Hepatocyte (in vitro differentiated cells): ENCODE measurements at regions not wholly inside any gene's neighbourhood (a gene's known extent, or its start where the extent isn't known, plus 50 kb on each side); places are given as distances from the start of the nearest gene placed in this dataset.

ENCODE experiments used
- DNase-seq: peaks from one replicate; pipeline ENCODE4 v3.0.0-alpha.2; 2016; ENCODE audit warnings: low spot score
- H2AFZ ChIP-seq: fragments of 200-600 bp; sonication (generic); 2 replicates; pipeline ENCODE4 v1.6.0; 2016; ENCODE audit warnings: antibody characterized with exemption, mild to moderate bottlenecking
- H3K27ac ChIP-seq: fragments of 200-600 bp; sonication (generic); 2 replicates; pipeline ENCODE4 v1.5.1; 2016; ENCODE audit warnings: mild to moderate bottlenecking
- H3K27me3 ChIP-seq: fragments of 200-600 bp; sonication (generic); 2 replicates; pipeline ENCODE4 v1.6.1; 2016
- H3K36me3 ChIP-seq: fragments of 200-600 bp; sonication (generic); replicated peaks from 2 replicates; pipeline ENCODE4 v1.5.1; 2016; ENCODE audit warnings: low read depth; ENCODE audit not compliant: insufficient read depth
- H3K4me1 ChIP-seq: fragments of 200-600 bp; sonication (generic); 2 replicates; pipeline ENCODE4 v1.5.1; 2016; ENCODE audit warnings: mild to moderate bottlenecking, moderate library complexity; ENCODE audit not compliant: insufficient read depth
- H3K4me2 ChIP-seq: fragments of 200-600 bp; sonication (generic); 2 replicates; pipeline ENCODE4 v1.6.0; 2016
- H3K4me3 ChIP-seq: fragments of 200-600 bp; sonication (generic); 2 replicates; pipeline ENCODE4 v1.5.1; 2016; ENCODE audit warnings: mild to moderate bottlenecking
- H3K79me2 ChIP-seq: fragments of 200-600 bp; sonication (generic); 2 replicates; pipeline ENCODE4 v1.6.0; 2017; ENCODE audit warnings: mild to moderate bottlenecking
- H3K9me2 ChIP-seq: fragments of 200-600 bp; sonication (generic); replicated peaks from 2 replicates; pipeline ENCODE4 v1.6.0; 2017; ENCODE audit warnings: mild to moderate bottlenecking; ENCODE audit not compliant: insufficient read depth
- H3K9me3 ChIP-seq: fragments of 200-600 bp; sonication (generic); 2 replicates; pipeline ENCODE4 v1.5.1; 2016; ENCODE audit warnings: low read depth, mild to moderate bottlenecking
- H4K20me1 ChIP-seq: fragments of 200-600 bp; sonication (generic); 2 replicates; pipeline ENCODE4 v1.6.0; 2016; ENCODE audit warnings: mild to moderate bottlenecking; ENCODE audit not compliant: insufficient read depth, poor library complexity, severe bottlenecking
- CTCF ChIP-seq: fragments of 200-600 bp; sonication (generic); IDR thresholded peaks from 2 replicates; pipeline ENCODE4 v1.5.1; 2016; ENCODE audit warnings: antibody characterized with exemption, mild to moderate bottlenecking; ENCODE audit not compliant: poor library complexity
- EZH2 ChIP-seq: fragments of 200-600 bp; sonication (generic); IDR thresholded peaks from 2 replicates; pipeline ENCODE4 v1.6.1; 2016; ENCODE audit warnings: antibody characterized with exemption, mild to moderate bottlenecking, borderline replicate concordance
- EZH2phosphoT487 ChIP-seq: fragments of 200-600 bp; sonication (generic); IDR thresholded peaks from one replicate; pipeline ENCODE4 v1.6.1; 2018; ENCODE audit warnings: antibody characterized with exemption, mild to moderate bottlenecking, low read depth, moderate library complexity; ENCODE audit not compliant: unreplicated experiment, severe bottlenecking
- WGBS: methylation state at CpG from one replicate; pipeline ENCODE4 v1.1.6; 2016; ENCODE audit warnings: low lambda C conversion rate; ENCODE audit errors: missing lambda C conversion rate; 5-methylcytosine and 5-hydroxymethylcytosine counted together

- Histone ChIP-seq H3K4me2 (no peak overlapping the region), H3K27ac (peak overlapping the region; percentile 72), H3K4me3 (no peak overlapping the region), H3K79me2 (no peaks in the 10 kb centered on the region), H3K9me3 (no peaks in the 10 kb centered on the region), H4K20me1 (no peaks in the 10 kb centered on the region), H2AFZ (no peak overlapping the region), H3K27me3 (no peaks in the 10 kb centered on the region), H3K9me2 (no peaks in the 10 kb centered on the region), H3K36me3 (no peaks in the 10 kb centered on the region), H3K4me1 (peaks cover 11% of the 10 kb centered on the region)
- no peak for DNase-seq
- no peak for TF ChIP-seq CTCF
- no peak for TF ChIP-seq EZH2
- TF ChIP-seq EZH2phosphoT487 = no peak
- 94% methylated on average over 10 of the region's 10 CpGs for WGBS
Measured at GRCh38 chr16:10333321-10334032, 52.4 kb upstream of the ATF7IP2 start.

- Histone ChIP-seq H3K4me2 (no peak overlapping the region), H3K9me3 (peaks cover 8% of the 10 kb centered on the region), H2AFZ (no peak overlapping the region), H3K36me3 (no peaks in the 10 kb centered on the region), H3K9me2 (no peaks in the 10 kb centered on the region), H3K79me2 (no peaks in the 10 kb centered on the region), H3K27me3 (no peaks in the 10 kb centered on the region), H4K20me1 (no peaks in the 10 kb centered on the region), H3K4me3 (no peak overlapping the region), H3K27ac (no peak overlapping the region), H3K4me1 (peaks cover 11% of the 10 kb centered on the region)
- TF ChIP-seq EZH2phosphoT487 (no peak), EZH2 (no peak), CTCF (no peak)
- 89% methylated on average over 6 of the region's 12 CpGs for WGBS
- no peak for DNase-seq
Measured at GRCh38 chr16:10335681-10336080, 50.2 kb upstream of the ATF7IP2 start.
